GM18868 (cell line): ENCODE measurements at regions not wholly inside any gene's neighbourhood (a gene's known extent, or its start where the extent isn't known, plus 50 kb on each side); places are given as distances from the start of the nearest gene placed in this dataset.
A peak's percentile ranks its signal among the peaks of the same experiment; 100 is the strongest.
"Not testable (repeated sequence)": the region's sequence is repeated elsewhere in the genome, so short reads cannot be mapped to it uniquely, and the experiment has no call there.

Experiments
- ATAC-seq: cut with Tn5 transposase; IDR thresholded peaks from one replicate; pipeline ENCODE4 v1.9.1; 2021; ENCODE audit warnings: mild to moderate bottlenecking, moderate library complexity; ENCODE audit not compliant: unreplicated experiment

DNA sequence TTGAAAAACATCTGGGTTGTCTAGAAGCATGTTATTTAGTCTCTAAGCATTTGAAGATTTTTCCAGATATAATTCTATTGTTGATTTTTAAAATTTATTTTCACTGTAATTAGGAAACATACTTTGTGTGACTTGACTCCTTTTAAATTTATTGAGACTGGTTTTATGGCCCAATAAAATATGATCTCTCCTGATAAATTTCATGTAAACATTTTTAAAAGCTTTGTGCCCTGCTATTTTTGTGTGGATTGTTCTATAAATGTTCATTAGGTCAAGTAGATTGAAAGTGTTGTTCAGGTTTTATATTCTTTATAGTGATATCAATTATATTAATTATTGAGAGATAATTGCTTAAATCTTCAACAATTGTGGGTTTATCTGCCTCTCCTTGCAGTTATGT lies 105.4 kb downstream of the RFX6 start:
- ATAC-seq = no peak

DNA sequence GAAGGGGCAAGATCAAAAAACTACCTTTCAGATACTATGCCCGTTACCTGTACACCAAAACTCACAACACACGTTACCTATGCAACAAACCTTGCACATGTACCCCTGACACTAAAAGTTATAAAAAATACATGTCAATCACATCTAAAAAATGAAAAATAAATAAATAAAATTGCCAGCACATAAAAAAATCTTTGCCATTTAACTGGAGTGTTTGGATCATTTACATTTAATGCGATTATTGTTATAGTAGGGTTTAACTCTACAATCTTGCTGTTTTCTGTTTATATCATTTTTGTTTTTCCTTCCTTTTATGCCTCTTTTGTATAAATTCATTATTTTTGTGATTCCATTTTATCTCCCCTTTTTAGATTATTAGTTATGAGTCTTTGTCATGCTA lies 106.3 kb downstream of the RFX6 start:
- ATAC-seq = no peak

- no peak for ATAC-seq
These were observed 109.8 kb downstream of the RFX6 start for GRCh38 chr6:116986819-116987218.

GRCh38 chr6:116990679-116991078 lies 113.6 kb downstream of the RFX6 start:
- peak; percentile 60 for ATAC-seq

- ATAC-seq = no peak
These were observed 115.5 kb downstream of the RFX6 start for GRCh38 chr6:116992546-116992945.

DNA sequence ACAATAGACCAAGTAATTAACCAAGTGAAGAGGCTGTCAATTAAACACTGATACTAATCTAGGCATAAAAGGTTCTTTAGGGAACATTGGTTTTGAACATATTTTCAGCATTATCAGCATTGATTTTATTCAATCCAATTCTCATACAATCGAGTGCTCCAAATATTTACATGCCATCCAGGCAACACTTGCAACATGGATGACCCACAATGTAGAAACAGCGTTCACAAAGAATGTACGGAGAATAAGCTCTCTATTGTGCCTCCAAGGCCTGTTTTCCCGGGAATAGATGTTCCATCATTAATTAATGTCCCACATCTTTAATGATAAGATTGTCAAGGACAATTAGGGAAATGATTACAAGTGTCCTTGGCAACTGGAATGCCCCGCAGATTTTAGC lies 117.4 kb downstream of the RFX6 start:
- no peak for ATAC-seq

GRCh38 chr6:116996842-116997241 lies 119.8 kb downstream of the RFX6 start:
- no peak for ATAC-seq

DNA sequence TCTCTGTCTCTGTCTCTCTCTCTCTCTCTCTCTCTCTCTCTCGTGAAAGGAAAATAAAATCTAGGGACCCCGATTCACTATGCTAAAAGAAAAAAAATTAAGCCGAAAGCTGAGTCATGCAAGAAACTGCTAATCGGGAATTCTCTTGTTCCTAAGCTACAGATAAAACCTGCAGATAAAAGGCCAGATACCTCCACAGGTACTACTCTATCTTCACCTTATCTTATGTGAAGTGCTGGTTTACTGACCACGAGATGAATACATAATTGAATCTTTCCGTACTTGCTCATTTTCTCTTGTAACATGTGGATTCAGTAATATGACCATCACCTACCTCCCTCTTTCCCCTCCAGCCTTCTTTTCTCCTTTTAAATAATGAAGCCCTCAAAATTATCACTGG lies 120.5 kb downstream of the RFX6 start:
- ATAC-seq = no peak

DNA sequence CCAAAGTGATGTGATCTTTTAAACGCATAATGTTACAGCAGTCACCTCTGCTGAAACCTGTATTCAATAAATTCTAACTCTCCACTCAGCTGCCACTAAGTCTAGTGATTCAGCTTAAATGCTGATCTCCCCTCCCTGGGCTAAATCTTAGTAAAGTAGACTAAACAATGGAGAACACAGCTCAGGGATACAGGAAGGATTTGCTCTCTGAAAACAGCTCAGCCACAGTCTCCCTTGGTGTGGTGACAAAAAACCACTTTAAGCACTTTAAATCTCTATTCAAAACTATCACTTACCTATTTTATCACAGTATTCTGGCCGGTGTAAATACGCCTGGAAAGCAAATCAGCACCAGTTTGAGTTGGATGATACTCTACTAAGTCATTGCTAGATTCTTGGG lies 130.6 kb downstream of the RFX6 start:
- no peak for ATAC-seq

GRCh38 chr6:117008618-117009017 lies 131.6 kb downstream of the RFX6 start:
- peak; percentile 91 for ATAC-seq

GRCh38 chr6:117014641-117015473 lies 137.8 kb downstream of the RFX6 start:
- not testable (repeated sequence) for ATAC-seq

DNA sequence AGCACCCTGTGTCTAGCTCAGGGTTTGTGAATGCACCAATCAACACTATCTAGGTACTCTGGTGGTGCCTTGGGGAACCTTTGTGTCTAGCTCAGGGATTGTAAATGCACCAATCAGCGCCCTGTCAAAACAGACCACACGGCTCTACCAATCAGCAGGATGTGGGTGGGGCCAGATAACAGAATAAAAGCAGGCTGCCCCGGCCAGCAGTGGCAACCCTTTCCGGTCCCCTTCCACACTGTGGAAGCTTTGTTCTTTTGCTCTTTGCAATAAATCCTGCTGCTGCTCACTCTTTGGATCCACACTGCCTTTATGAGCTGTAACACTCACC lies 138.4 kb downstream of the RFX6 start:
- ATAC-seq = not testable (repeated sequence)

DNA sequence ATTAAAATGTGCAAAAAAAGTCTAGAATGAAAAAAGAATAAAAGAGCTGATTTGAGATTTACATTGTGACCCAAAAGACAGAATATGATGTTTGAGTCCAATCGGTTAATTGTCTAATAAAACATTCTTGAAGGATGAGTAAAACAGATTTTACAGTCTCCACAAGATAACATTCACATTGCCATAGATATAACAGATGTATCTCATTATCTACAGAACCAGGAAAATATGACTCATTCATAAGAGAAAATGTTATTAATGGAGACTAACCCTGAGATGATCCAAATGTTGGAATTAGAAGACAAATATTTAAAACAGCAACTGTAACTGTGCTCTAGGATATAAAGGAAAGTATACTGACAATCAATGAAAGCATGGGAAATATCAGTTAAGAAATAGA lies 141.7 kb downstream of the RFX6 start:
- no peak for ATAC-seq

DNA sequence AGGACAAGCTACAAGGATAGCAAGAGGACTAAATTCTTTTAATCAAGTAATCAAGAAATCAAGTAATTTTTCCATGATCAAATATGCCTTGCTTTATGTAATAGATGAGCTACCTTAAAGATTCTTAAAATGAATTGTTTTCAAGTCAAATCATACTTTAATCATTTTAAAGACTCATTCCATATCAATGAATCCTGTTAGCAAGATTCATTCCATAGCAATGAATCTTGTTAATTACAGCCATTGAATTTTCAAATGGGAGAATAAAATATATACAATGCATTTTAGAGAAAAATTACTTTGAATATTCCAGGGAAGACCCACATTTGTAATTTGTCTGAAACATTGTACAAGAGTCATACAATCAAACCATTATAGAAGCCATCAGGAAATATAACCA lies 145.7 kb downstream of the RFX6 start:
- no peak for ATAC-seq

DNA sequence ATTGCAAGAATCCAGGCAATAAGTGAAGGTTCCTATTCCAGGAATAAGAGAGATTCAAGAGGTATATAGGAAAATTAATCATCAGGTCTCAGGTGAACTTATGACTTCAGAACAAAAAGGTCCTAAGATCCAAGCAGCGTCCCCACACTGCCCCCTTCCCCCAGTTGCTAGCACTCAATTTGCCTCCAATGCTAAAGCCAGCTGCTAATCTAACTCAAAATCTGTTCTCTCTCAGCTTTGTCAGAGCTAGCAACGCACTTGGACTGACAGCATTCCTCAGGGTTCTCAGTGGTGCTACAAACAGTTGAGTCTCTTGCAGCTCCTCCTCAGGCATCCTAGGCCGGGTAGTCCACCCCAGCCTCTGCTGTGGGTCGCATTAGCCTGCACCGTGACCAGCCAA lies 148.3 kb downstream of the RFX6 start:
- no peak for ATAC-seq

- ATAC-seq = no peak
These were observed 151.2 kb downstream of the RFX6 start for GRCh38 chr6:117028256-117028655.

GRCh38 chr6:117034547-117034946 lies 157.5 kb downstream of the RFX6 start:
- ATAC-seq = no peak

DNA sequence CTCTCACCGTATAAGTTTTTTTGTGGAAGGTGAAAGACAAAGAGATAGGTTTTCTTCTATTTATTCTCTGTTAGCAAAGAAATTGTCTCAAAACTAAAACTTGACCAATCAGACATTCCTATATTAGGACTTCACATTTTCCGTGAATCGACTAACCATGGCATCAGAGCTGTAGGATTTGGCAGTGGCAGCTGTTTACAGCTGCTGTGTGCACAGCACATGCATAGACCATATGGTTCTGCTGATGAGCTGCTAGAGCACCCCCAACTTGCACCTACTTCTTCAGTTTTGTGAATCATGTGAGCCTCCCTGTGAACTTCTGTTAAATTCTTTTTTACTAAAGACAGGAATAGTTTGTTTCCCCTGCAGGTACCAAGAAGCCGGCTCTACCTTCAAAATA lies 157.9 kb downstream of the RFX6 start:
- no peak for ATAC-seq

GRCh38 chr6:117050301-117050700 lies 173.3 kb downstream of the RFX6 start:
- no peak for ATAC-seq

DNA sequence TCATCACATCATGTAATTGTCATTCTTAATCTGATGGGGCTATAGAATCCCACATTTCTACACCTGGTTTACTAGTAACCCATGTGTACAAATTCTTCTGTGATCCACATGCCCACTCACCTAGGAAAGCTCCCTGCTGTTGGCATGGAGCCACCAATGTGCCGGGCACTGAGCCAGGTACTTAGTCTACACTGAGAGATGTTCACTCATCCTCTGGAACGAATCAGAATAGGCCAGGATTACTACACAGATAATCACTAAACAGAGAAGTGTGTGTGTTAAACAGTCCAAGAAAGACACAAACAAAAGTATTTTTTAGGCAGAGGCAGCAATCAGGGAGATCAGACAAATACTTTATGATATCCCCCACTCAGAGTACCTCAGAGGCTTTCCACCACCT lies 193.2 kb upstream of the VGLL2 start:
- ATAC-seq = no peak

DNA sequence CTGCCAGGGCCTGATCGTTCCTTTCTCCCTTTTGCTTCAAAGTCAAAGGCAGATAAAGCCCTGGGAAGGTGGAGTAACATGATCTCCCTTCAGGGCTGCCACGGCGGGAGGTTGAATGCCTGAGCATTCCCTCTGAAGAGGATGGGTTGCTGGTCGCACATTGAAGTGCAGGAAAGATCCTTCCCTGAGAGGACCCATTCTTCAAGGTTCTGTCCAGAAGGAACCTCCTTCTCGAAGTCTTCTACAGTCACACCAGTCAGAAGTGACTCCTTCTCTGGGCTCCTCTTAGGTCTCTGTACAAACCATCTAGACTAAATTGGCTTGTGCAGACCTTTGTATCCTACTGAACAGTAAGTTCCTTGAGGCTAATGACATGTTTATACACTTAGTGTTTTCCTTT lies 192.6 kb upstream of the VGLL2 start:
- no peak for ATAC-seq

GRCh38 chr6:117074672-117075071 lies 190.7 kb upstream of the VGLL2 start:
- no peak for ATAC-seq

GRCh38 chr6:117075218-117075617 lies 190.1 kb upstream of the VGLL2 start:
- no peak for ATAC-seq
